GM19467 (cell line): ENCODE measurements at regions not wholly inside any gene's neighbourhood (a gene's known extent, or its start where the extent isn't known, plus 50 kb on each side); places are given as distances from the start of the nearest gene placed in this dataset.

Experiments
- ATAC-seq: cut with Tn5 transposase; IDR thresholded peaks from one replicate; pipeline ENCODE4 v1.9.1; 2021; ENCODE audit warnings: mild to moderate bottlenecking, moderate library complexity; ENCODE audit not compliant: unreplicated experiment

DNA sequence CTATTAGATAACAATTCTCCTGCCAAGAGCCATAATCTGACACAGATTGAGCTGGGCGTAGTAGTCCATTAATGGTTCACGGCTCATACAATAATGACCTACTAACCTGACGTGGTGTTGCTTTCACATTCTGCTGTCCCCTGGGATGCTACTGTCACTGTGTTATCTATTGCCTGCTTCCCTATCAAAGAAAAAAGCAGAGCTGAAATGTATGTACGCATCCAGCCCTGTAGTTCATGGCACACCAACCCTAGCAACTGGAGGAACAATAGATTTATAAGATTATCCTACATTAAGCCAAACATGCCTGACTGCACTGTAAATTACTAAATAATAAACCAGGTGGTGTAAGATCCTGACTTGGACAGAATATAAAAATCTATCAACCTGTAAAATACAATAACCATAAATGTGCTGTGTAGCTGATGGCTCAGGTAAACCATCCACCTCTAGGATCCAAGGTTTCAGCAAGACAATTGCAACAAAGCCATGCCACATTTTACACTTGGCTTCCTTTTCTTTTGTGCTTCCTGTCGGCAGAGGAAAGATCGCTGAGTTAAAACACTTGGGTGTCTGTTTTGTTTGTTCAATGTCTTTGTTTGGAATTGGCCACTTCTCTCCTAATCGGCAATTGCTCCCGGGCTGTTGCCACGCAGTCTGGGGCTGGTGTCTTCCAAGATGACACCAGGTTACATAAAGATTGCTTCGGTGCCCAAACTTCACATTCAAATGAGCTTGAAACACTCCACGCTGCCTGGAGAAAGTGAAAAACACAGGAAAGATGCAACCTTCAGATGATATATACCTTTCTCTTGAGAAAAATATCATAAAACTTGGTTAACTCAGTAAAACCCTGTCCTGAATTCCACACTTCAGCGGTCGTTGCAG lies 143.9 kb upstream of the MGMT start:
- ATAC-seq: no peak

DNA sequence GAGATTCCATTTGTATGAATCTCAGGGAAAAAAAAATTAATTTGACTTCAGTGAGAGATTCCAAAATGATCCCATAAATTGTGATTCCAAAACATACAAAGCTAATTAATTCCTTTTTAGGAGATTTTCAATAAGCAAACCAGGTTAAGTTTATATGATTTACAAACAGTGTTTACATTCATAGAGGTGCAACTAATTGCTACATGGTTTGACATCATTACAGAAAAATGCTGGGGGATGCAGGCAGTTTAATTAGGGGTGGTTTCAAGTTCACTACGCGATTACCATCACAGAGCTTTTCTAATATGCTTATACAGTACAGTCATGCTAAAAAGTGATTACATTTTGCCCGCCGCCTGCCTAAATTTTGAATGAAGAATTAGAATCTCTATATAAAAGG lies 143.2 kb upstream of the MGMT start:
- no peak for ATAC-seq

DNA sequence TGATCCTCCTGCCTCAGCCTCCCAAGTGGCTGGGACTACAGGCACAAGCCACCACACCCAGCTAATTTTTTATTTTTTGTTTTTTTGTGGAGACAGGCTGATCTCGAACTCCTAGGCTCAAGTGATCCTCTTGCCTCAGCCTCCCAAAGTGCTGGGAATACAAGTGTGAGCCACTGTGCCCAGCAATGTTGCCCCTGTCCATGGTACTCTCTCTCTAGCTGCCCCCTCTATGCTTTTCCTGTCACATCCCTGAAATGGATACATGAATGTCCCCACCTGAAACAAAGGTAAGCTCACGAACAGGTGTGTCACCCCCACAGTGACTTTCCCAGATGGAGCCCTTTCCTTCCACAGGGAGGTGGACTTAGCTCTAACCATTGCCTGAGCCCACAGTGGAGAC lies 141.1 kb upstream of the MGMT start:
- ATAC-seq: no peak

DNA sequence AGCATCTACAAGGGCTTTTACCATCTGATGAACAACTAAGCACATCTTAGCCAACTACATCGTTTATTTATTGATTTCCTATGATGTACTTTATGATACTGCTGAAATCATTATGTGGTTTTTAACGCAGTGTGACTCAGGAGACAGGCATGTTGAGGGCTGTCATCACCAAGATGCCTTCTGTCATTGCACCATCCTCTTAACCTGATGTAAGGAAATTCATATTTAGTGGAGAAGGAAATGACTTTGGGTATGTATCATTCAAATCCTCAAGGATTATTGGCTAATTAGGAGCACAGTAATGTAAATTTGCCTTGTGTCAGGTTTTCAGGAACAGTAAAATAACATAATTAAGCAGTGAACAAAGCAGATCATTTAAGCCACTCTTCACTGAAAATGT lies 138.5 kb upstream of the MGMT start:
- no peak for ATAC-seq

DNA sequence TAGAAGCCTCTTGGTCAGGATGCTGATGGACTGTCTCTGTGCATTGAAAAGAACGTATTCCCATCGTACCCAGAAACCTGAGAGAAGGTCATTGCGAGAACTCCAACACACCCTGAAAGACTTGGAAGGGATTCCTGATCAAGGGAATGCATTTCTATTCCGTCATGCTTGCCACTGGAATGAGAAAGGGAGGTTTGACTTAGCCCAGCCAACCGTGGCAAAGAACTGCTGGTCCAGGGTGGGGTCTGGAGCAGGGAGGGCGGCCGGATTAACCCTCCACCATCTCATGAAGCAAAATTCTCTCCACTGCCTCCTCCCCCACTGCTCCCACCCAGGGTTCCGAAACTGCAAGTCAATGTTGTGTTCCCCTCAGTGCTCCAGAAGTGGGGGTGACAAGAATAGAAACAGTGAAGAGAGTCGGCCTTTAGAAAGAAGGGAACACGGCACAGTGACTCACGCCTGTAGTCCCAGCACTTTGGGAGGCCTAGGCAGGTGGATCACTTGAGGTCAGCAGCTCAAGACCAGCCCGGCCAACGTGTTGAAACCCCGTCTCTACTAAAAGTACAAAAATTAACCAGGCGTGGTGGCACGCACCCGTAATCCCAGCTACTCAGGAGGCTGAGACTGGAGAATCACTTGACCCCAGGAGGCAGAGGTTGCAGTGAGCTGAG lies 137.5 kb upstream of the MGMT start:
- no peak for ATAC-seq

DNA sequence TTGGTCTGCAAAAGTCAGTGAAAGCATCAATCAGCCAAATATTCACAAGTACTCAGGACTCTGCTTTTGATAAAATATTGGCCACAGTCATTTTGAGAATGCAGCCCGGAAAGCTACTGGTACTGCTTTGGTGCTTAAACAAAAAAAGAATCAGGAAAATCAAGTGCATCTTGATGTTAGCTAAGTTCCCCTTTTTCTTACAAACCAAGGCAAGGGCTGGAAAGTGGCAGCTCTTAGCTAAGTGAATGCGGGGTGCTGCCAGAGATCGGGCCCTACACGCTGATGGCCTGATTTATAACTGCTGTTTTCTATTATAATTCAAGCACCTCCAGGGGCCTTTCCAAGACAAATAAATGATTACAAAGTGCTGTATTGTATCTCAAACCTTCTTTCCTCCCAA lies 136.8 kb upstream of the MGMT start:
- ATAC-seq: no peak

DNA sequence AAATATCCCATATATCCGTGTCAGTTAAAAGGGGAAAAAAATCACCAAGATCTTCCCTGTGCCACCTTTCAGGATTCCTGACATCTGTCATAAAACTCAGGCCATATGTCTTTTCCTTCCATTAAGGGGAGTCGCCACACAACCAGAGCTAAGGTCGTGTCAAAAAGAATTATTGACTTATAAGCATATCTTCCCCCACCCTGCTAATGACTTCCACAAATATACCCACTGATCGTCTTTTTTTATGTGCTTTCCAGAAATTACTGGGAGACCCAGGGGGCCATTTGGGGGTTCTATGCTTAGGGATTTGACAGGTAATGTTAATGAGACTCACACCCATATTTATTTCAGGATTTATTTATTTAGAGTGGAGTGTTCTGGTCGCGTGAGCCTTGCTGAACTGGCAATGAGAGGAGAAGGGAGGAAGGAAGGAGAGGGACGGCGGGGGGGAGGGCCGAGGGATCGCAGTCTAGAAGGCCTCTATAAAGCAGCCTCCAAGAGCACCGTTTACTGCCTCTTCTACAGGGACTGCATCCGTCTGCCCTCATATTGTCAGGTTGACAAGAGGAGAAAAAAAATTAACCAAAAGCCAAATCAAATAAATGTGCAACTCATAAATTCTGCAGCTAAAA lies 135.7 kb upstream of the MGMT start:
- ATAC-seq: no peak

DNA sequence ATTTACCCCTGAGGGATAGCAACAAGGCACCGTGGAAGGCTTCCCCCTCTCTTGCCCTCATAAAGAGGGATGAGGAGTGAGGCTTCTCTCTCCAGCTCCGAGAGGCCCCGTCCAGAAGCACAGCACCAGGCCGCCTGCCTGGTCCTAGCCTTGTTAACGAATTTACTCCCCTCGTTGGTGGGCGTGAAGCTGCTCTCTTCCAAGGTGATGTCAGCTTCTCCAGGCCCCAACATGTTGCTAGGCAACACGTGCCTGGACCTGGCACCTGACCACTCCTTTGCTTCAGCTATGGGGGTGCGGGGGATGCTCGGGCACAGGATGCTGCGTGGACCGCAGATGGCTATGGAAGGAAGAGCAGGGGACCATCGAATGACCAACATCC lies 135.2 kb upstream of the MGMT start:
- no peak for ATAC-seq

DNA sequence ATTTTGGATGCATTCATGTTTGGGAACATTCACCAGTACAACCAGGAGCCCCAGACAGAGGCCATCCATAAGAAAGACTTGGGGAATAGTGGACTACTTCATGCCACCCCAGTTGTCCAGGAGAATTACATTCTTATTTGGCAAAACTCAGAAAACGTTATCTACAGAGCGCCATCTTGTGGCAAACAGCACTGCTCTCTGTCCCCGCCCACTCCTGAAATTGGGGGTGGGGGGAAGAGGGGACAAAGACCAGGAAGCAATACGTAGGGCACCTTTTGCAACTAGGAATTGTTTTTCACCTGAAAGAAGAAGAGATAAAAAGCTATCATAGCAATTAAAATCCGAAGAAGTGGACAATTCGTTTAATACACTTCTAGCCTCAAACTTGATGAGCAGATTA lies 134.6 kb upstream of the MGMT start:
- ATAC-seq: no peak

DNA sequence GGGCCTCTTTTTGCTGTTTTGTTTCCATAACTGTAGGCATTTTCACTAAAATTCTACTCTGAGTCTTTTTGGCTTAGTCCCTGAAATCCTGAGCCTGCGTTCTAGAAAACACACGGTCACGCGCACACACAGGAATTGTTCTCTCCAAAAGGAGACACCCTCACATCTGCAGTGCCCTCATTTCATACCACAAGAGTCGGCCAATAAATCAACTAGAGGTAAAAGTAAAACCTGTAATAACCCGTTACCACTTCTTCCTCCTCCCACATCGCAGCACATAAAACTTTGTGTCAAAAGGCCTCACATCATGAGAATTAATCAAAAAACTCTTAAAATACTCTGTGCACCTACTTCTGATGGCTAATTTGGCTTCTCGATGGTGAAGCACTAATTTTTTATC lies 133.3 kb upstream of the MGMT start:
- ATAC-seq: no peak

DNA sequence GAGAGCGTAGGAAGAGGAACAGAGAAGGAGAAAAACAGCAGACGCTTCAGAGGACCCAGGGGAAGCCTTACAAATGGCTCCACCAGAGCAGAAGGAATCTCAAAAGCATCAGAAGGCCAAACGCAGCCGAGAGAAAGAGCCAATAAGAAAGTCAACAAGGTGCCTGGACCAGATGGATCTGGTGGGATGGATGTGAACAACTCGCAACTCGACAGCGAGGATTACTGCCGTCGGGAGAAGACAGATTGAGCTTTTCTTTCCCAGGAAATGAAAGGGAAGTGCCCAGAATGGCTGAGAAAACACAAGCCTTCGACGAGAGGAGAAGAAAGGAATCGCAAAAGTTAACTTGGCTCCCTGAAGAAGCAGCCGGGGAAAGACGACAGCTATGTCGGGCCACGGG lies 132.8 kb upstream of the MGMT start:
- no peak for ATAC-seq

DNA sequence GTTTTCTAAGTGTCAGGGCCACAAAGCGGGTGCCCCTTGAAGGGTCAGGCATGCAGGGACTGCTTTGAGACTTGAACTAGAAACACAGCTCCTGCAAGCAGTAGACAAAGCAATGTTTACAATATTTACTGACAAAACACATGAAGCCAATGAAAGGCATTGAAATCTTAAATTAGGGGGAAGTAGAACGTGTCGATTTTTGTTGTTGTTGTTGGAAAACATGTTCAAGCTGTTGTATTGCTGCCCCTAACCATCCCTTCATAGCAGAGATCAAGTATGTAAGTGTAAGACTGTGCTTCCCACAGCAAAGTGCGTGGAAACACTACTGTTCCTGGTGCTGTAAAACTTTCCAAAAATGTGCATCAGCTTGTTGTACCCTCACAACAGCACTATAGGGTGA lies 131.6 kb upstream of the MGMT start:
- no peak for ATAC-seq

DNA sequence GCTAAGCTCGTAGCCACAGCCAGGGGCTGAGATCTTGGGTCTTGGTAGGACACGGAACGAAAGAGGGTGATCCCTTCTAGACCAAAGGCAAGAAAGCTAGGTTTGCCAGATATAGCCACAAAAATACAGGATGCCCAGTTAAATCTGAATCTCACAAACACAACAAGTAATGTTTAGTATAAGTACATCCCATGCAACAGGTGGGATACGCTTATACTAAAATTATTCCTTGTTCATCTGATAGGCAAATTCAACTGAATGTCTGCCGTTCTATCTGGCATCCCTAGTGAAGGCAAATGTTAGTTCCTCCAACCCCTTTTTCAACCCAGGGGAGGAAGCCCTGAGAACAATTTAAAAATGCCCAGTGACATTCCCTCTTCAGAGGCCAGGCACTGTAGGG lies 131.1 kb upstream of the MGMT start:
- no peak for ATAC-seq

DNA sequence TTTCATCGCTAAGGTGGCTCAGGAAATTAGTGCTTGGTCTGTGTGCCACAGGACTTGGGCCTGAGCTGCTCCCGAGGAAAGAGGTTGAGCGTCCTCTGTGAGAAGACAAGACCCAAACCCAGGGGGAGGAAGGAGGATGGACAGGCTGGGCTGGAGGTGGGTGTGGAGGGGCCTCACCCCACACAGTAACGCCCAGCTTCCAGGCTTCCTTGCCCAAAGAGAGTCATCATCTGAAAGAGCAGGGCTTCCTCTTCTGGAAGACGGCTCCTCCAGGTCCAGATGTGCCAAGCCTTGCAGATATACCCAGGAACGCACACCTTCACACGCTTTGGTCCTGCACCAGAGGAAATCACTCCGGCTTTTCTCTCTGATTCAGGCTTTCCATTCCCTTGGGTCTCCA lies 127.8 kb upstream of the MGMT start:
- no peak for ATAC-seq

DNA sequence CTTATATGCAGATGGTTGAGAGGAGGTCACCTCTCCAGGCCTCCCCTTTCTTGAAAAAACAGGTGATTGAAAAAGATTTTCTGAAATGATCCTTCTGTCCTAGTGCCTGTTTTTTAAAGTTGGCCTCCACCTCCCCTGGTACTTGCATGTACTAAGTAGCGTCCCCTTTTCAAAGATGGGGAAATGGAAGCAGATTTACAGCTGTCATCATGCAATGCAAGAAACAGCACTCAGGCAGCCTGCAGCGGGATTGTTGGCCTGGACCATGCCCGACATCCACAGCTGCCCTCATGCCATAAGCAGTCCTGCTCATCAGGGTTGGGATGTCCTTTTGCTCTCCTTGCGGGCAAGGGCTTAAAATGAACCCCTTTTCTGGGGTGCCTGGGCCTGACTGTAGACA lies 127.2 kb upstream of the MGMT start:
- ATAC-seq: no peak

DNA sequence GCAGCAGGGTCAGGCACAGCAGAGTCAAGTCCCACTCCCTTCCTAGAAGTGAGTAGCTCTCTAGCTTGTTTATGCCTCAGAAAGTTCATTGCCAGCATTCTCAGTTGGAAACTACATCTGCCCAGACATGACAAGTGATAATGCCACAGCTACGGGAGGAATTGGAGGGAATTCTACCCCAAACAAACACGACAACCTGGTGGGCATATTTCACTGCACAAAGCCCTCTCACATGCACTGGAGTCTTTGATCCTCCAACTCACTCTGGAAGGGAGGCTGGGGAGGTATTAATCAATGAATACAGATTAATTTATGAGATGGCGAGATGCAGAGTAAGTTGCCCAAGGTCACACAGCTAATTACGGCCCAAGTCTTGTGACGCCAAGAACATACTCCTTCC lies 126.0 kb upstream of the MGMT start:
- no peak for ATAC-seq

DNA sequence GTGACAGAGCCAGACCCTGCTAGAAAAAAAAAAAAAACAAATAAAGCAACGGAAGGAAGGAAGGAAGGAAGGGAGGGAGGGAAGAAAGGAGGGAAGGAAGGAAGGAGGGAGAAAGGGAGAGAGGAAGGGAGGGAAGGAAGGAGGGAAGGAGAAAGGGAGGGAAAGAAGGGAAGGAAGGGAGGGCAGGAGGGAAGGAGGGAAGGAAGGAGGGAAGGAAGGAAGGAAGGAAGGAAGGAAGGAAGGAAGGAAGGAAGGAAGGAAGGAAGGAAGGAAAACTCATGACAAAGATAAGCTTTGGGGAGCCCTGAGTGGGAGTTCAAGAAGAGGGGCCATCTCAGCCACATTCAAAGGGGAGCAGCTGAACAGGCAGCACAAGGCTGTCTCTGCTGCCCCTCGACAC lies 124.7 kb upstream of the MGMT start:
- ATAC-seq: no peak

DNA sequence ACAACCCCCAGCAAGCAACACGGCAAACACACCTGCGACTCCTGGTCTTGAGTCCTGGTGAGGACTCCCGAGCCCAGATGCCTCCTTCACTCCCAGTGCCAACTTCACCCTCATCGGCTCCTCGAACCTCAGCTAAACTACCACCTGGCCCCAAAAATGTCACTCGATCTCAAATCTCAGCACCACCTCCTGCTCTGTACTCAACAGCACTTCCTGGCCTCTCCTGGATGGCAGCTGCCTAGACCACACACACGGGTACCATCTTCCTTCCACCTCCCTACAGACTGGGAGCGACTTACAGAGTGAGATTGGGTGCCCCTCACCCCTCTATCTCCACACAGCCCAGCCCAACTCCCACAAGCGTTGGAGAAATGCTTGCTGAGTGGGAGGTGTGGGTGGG lies 123.9 kb upstream of the MGMT start:
- no peak for ATAC-seq

DNA sequence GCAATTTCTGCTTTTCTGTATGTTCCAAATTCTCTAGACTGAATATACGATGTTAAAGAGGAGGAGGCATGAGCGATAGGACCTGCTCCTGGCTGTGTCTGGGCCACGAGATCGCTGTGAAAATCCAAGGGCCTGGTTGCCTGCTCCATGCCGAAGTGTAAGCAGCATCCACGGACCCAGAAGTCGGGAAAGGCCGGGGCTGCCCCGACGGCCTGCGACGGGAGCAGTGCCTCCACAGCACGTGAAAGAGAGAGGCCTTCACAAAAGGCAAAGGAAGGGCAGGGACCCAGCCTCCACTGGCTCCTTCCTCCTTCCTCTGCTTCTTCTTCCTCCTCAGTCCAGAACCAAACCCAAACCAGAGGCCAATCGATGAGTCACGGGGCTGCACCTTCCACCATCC lies 122.9 kb upstream of the MGMT start:
- ATAC-seq: no peak

DNA sequence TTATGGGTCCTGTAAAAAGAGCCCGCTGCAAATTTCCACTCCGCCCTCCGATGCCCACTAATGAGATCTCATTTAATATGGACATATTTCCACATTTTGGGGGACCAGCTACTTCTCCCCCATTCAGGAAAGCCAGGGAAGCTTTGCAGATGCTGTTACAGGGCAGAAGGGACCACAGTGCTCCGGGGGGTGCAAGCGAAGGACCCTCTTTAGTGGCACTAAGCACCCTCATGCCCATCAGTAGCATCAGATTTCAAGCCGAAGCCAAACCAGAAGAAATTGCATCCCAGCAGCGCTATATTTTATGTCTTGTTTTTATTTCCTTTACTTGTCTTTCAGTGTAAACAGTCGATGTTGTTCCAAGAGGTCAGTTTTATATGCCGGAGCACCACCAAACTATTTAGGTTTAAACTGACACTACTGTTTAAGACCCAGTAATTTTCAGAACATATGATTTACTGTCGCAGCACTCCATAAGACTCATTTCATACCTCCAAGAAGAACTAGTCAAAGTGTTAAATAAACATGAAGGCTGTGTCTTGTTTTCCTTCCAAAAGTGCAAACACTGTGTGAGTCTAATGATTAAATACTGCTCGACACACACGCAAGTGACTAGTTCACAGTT lies 122.2 kb upstream of the MGMT start:
- ATAC-seq: no peak

DNA sequence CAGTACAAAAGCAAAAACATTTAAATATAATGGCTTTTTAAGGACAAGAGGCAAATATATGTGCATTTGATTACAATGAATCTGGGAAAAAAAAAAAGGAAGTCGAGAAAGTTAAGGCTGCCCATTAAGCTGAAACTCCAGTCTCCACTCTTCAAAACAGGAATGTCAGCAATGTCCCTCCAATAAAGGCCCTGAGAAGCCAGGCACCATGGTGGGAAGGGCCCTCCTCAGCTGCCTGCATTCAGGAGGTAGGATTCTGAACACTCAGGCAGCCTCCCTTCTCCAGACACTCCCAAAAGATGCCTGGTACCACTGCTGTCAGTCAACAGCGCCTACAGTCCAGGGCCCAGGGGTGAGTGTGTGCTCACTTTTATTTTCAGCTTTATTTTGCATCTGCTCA lies 121.3 kb upstream of the MGMT start:
- ATAC-seq: no peak

DNA sequence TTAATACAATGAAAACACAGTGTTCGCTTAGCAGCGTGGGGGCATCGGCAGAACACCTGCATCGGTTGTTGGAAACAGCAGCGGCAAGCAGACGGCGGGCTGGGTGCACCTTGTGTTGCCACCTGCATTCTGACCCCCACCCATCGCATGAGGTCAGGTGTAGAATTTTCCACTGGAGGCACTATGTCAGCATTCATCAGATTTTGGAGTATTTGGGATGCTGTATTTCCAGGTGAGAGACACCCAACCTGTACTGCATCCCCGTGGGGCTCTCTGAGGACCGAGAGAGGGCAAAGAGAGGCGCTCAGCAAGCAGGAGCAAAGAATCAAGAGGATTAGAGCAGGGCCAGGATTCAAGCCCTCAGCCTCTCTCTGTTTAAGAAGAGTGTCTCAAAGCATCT lies 116.4 kb upstream of the MGMT start:
- no peak for ATAC-seq
